ENCODE measurements at regions not wholly inside any gene's neighbourhood (a gene's known extent, or its start where the extent isn't known, plus 50 kb on each side); places are given as distances from the start of the nearest gene placed in this dataset.
"Not testable (repeated sequence)": the region's sequence is repeated elsewhere in the genome, so short reads cannot be mapped to it uniquely, and the experiment has no call there.

DNA sequence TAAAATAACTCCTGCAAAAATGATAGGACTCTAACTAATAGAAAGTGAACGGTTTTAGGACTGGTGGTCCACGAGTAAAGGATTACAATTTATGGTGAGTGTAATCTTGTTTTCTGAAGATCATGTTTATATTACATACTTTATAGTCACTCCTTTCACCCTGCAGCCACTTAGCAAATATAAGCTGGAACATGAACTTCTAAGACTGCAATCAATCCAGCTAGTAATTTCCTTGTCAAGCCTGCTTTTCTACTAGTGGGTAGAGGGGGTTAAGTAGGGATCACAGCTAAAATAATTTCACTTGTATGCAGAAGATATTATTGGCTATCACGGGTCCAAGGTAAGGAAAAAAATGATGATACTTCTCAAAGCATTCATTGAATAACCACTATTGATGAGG lies 125.5 kb upstream of the NETO1 start:
- Histone ChIP-seq H3K27me3 (ENCODE audit: insufficient read depth, low read length, poor library complexity, severe bottlenecking) (no peaks in the 10 kb centered on the region), H3K79me2 (ENCODE audit: insufficient read depth, low read length) (no peaks in the 10 kb centered on the region), H3K9me3 (ENCODE audit: insufficient read depth, low read depth, low read length) (no peaks in the 10 kb centered on the region), H3K9ac (ENCODE audit: low read depth, low read length, poor library complexity, severe bottlenecking) (no peak overlapping the region), H3F3A (ENCODE audit: low read depth) (no peaks in the 10 kb centered on the region), H2AFZ (ENCODE audit: low read length) (no peak overlapping the region), H4K20me1 (ENCODE audit: insufficient read depth, low read length, poor library complexity, severe bottlenecking) (no peaks in the 10 kb centered on the region), H3K4me3 (ENCODE audit: low read length, poor library complexity, severe bottlenecking) (no peak overlapping the region), H3K36me3 (ENCODE audit: insufficient read depth, low read length) (no peaks in the 10 kb centered on the region), H3K9me2 (replicated peaks; ENCODE audit: low read depth, low read length) (no peaks in the 10 kb centered on the region), H3K4me1 (ENCODE audit: insufficient read depth, low read length, poor library complexity, severe bottlenecking) (no peaks in the 10 kb centered on the region), H3K4me2 (ENCODE audit: low read depth, low read length, poor library complexity, severe bottlenecking) (no peak overlapping the region)
- no peak for TF ChIP-seq EZH2phosphoT487 (IDR thresholded peaks at IDR 0.05; ENCODE audit: borderline replicate concordance)
- TF ChIP-seq, protein P1, sequence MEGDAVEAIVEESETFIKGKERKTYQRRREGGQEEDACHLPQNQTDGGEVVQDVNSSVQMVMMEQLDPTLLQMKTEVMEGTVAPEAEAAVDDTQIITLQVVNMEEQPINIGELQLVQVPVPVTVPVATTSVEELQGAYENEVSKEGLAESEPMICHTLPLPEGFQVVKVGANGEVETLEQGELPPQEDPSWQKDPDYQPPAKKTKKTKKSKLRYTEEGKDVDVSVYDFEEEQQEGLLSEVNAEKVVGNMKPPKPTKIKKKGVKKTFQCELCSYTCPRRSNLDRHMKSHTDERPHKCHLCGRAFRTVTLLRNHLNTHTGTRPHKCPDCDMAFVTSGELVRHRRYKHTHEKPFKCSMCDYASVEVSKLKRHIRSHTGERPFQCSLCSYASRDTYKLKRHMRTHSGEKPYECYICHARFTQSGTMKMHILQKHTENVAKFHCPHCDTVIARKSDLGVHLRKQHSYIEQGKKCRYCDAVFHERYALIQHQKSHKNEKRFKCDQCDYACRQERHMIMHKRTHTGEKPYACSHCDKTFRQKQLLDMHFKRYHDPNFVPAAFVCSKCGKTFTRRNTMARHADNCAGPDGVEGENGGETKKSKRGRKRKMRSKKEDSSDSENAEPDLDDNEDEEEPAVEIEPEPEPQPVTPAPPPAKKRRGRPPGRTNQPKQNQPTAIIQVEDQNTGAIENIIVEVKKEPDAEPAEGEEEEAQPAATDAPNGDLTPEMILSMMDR (conservative IDR thresholded peaks at IDR 0.05; ENCODE audit: low read length): no peak

DNA sequence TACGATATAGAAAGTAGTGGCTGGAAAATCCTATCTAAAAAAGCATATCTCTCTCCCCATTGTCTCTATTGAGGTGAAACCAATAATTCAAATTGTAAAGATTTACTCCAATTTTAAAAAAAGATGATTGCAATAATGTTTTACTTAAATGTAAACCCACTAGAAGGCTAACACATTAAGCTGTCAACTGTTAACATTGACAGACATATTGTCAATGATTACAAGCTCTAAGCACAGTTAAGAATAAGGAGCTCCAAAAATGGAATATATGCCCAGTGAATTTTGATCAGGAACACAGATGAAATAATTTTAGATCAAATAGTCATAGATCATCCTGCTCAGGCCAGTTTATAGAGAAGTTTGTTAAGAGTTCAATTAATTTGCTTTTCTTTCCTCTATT lies 123.6 kb upstream of the NETO1 start:
- Histone ChIP-seq H3K4me2 (ENCODE audit: low read depth, low read length, poor library complexity, severe bottlenecking) (no peak overlapping the region), H3K9me2 (replicated peaks; ENCODE audit: low read depth, low read length) (no peaks in the 10 kb centered on the region), H4K20me1 (ENCODE audit: insufficient read depth, low read length, poor library complexity, severe bottlenecking) (no peaks in the 10 kb centered on the region), H3K9me3 (ENCODE audit: insufficient read depth, low read depth, low read length) (no peaks in the 10 kb centered on the region), H2AFZ (ENCODE audit: low read length) (no peak overlapping the region), H3K4me1 (ENCODE audit: insufficient read depth, low read length, poor library complexity, severe bottlenecking) (no peaks in the 10 kb centered on the region), H3K4me3 (ENCODE audit: low read length, poor library complexity, severe bottlenecking) (no peak overlapping the region), H3K27me3 (ENCODE audit: insufficient read depth, low read length, poor library complexity, severe bottlenecking) (no peaks in the 10 kb centered on the region), H3K9ac (ENCODE audit: low read depth, low read length, poor library complexity, severe bottlenecking) (no peak overlapping the region), H3K36me3 (ENCODE audit: insufficient read depth, low read length) (no peaks in the 10 kb centered on the region), H3K79me2 (ENCODE audit: insufficient read depth, low read length) (no peaks in the 10 kb centered on the region), H3F3A (ENCODE audit: low read depth) (no peaks in the 10 kb centered on the region)
- TF ChIP-seq EZH2phosphoT487 (IDR thresholded peaks at IDR 0.05; ENCODE audit: borderline replicate concordance): no peak
- TF ChIP-seq, protein P1 (conservative IDR thresholded peaks at IDR 0.05; ENCODE audit: low read length): no peak

DNA sequence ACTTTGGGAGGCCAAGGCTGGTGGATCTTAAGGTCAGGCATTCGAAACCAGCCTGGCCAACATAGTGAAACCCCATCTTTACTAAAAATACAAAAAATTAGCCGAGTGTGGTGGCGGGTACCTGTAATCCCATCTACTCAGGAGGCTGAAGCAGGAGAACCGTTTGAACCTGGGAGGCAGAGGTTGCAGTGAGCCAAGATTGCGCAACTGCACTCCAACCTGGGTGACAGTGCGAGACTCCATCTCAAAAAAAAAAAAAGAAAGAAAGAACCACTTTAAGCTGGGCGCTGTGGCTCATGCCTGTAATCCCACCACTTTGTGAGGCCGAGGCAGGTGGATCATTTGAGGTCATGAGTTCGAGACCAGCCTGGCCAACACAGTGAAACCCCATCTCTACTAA lies 119.8 kb upstream of the NETO1 start:
- not testable (repeated sequence) for H2AFZ ChIP-seq (ENCODE audit: low read length); H3K79me2 ChIP-seq (ENCODE audit: insufficient read depth, low read length); H3K9me2 ChIP-seq (replicated peaks; ENCODE audit: low read depth, low read length)

DNA sequence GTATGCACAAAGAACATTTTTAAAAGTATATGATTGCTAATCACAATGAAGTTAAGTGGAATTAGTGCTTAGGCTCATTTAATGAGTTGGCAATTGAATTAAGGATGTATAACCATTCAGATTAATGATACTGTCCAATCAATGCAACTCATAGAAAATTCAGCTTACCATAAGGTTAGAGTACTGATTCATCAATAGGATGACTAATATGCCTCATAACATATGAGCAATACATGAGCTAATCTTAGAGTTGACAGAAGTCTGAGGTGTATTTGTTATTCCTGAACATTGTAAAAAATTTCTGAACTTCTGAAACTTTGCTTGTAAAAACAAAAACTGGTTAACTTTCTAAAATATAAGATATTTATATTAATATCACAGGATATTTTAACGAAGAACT lies 118.3 kb upstream of the NETO1 start:
- TF ChIP-seq, protein P1 (conservative IDR thresholded peaks at IDR 0.05; ENCODE audit: low read length): no peak
- TF ChIP-seq EZH2phosphoT487 (IDR thresholded peaks at IDR 0.05; ENCODE audit: borderline replicate concordance): no peak

More for the DNA sequence above, 119.8 kb upstream of the NETO1 start:
- H3F3A ChIP-seq (ENCODE audit: low read depth); H3K36me3 ChIP-seq (ENCODE audit: insufficient read depth, low read length); H4K20me1 ChIP-seq (ENCODE audit: insufficient read depth, low read length, poor library complexity, severe bottlenecking); H3K4me2 ChIP-seq (ENCODE audit: low read depth, low read length, poor library complexity, severe bottlenecking); H3K4me3 ChIP-seq (ENCODE audit: low read length, poor library complexity, severe bottlenecking); H3K9ac ChIP-seq (ENCODE audit: low read depth, low read length, poor library complexity, severe bottlenecking); H3K4me1 ChIP-seq (ENCODE audit: insufficient read depth, low read length, poor library complexity, severe bottlenecking); H3K27me3 ChIP-seq (ENCODE audit: insufficient read depth, low read length, poor library complexity, severe bottlenecking): not testable (repeated sequence)
- peaks cover 17% of the 10 kb centered on the region; the same call in 1 of the 2 replicates for H3K9me3 ChIP-seq (ENCODE audit: insufficient read depth, low read depth, low read length)

More for the DNA sequence above, 118.3 kb upstream of the NETO1 start:
- H2AFZ ChIP-seq (ENCODE audit: low read length): no peak overlapping the region
- peaks cover 18% of the 10 kb centered on the region; the same call in 1 of the 2 replicates for H3K9me3 ChIP-seq (ENCODE audit: insufficient read depth, low read depth, low read length)
- no peaks in the 10 kb centered on the region for H3F3A ChIP-seq (ENCODE audit: low read depth)
- peak overlapping the region; percentile 24 for H3K4me2 ChIP-seq (ENCODE audit: low read depth, low read length, poor library complexity, severe bottlenecking)
- no peaks in the 10 kb centered on the region for H3K27me3 ChIP-seq (ENCODE audit: insufficient read depth, low read length, poor library complexity, severe bottlenecking)
- peaks cover 3% of the 10 kb centered on the region for H3K4me1 ChIP-seq (ENCODE audit: insufficient read depth, low read length, poor library complexity, severe bottlenecking)
- H3K4me3 ChIP-seq (ENCODE audit: low read length, poor library complexity, severe bottlenecking): no peak overlapping the region
- no peaks in the 10 kb centered on the region for H3K36me3 ChIP-seq (ENCODE audit: insufficient read depth, low read length)
- no peak overlapping the region for H3K9ac ChIP-seq (ENCODE audit: low read depth, low read length, poor library complexity, severe bottlenecking)
- no peaks in the 10 kb centered on the region for H4K20me1 ChIP-seq (ENCODE audit: insufficient read depth, low read length, poor library complexity, severe bottlenecking)
- H3K79me2 ChIP-seq (ENCODE audit: insufficient read depth, low read length): no peaks in the 10 kb centered on the region
- H3K9me2 ChIP-seq (replicated peaks; ENCODE audit: low read depth, low read length): no peaks in the 10 kb centered on the region

All from Loucy (cell line).